H9 (cell line): ENCODE measurements at regions not wholly inside any gene's neighbourhood (a gene's known extent, or its start where the extent isn't known, plus 50 kb on each side); places are given as distances from the start of the nearest gene placed in this dataset.

Experiments used
- DNase-seq: peaks from one replicate; pipeline ENCODE4 v3.0.0-alpha.2; 2017
- H2AFZ ChIP-seq: one replicate; pipeline ENCODE4 v1.6.1; 2013; ENCODE audit warnings: mild to moderate bottlenecking, low read length, control low read depth, moderate library complexity
- H2AK5ac ChIP-seq: 2 replicates; pipeline ENCODE4 v1.6.1; 2013; ENCODE audit warnings: low read length, control low read depth, mixed read lengths; ENCODE audit not compliant: insufficient read length
- H2BK120ac ChIP-seq: one replicate; pipeline ENCODE4 v1.6.1; 2013; ENCODE audit warnings: low read depth, mild to moderate bottlenecking, low read length, control low read depth, inconsistent platforms; ENCODE audit not compliant: poor library complexity, severe bottlenecking
- H2BK12ac ChIP-seq: 2 replicates; pipeline ENCODE4 v1.6.1; 2013; ENCODE audit warnings: low read length, control low read depth, mixed read lengths, low read depth; ENCODE audit not compliant: insufficient read length
- H2BK15ac ChIP-seq: 2 replicates; pipeline ENCODE4 v1.6.1; 2013; ENCODE audit warnings: low read depth, low read length, control low read depth
- H2BK20ac ChIP-seq: one replicate; pipeline ENCODE4 v1.6.1; 2013; ENCODE audit warnings: low read depth, mild to moderate bottlenecking, low read length, control low read depth, inconsistent platforms; ENCODE audit not compliant: poor library complexity, severe bottlenecking
- H2BK5ac ChIP-seq: 2 replicates; pipeline ENCODE4 v1.6.1; 2013; ENCODE audit warnings: low read length, control low read depth, mixed read lengths; ENCODE audit not compliant: insufficient read length
- H3K14ac ChIP-seq: 2 replicates; pipeline ENCODE4 v1.6.1; 2013; ENCODE audit warnings: low read length, control low read depth; ENCODE audit not compliant: insufficient read depth
- H3K18ac ChIP-seq: 2 replicates; pipeline ENCODE4 v1.6.1; 2013; ENCODE audit warnings: low read depth, mild to moderate bottlenecking, mixed read lengths, low read length, control low read depth; ENCODE audit not compliant: insufficient read length
- H3K23ac ChIP-seq: 2 replicates; pipeline ENCODE4 v1.6.1; 2013; ENCODE audit warnings: low read length, control low read depth, mixed read lengths, low read depth; ENCODE audit not compliant: insufficient read length
- H3K23me2 ChIP-seq: 2 replicates; pipeline ENCODE4 v1.6.1; 2013; ENCODE audit warnings: low read depth, mild to moderate bottlenecking, mixed read lengths, low read length, control low read depth; ENCODE audit not compliant: insufficient read length, poor library complexity, severe bottlenecking
- H3K27ac ChIP-seq: 2 replicates; pipeline ENCODE4 v1.5.1; 2013; ENCODE audit warnings: low read length, control low read depth, mixed read lengths, low read depth; ENCODE audit not compliant: insufficient read length
- H3K27me3 ChIP-seq: 2 replicates; pipeline ENCODE4 v1.6.1; 2013; ENCODE audit warnings: low read length, control low read depth, inconsistent platforms; ENCODE audit not compliant: insufficient read depth
- H3K4ac ChIP-seq: 2 replicates; pipeline ENCODE4 v1.6.1; 2013; ENCODE audit warnings: low read depth, mild to moderate bottlenecking, control low read depth, inconsistent platforms, low read length, moderate library complexity
- H3K4me1 ChIP-seq: 2 replicates; pipeline ENCODE4 v1.6.1; 2013; ENCODE audit warnings: low read length, control low read depth, inconsistent platforms; ENCODE audit not compliant: insufficient read depth
- H3K4me2 ChIP-seq: 2 replicates; pipeline ENCODE4 v1.6.1; 2013; ENCODE audit warnings: low read length, control low read depth, mixed read lengths; ENCODE audit not compliant: insufficient read length, insufficient read depth
- H3K56ac ChIP-seq: 2 replicates; pipeline ENCODE4 v1.6.1; 2013; ENCODE audit warnings: low read depth, mild to moderate bottlenecking, mixed read lengths, low read length, control low read depth; ENCODE audit not compliant: insufficient read length
- H3K79me1 ChIP-seq: 2 replicates; pipeline ENCODE4 v1.6.1; 2013; ENCODE audit warnings: low read depth, mild to moderate bottlenecking, moderate library complexity, low read length, control low read depth, inconsistent platforms; ENCODE audit not compliant: insufficient read depth, poor library complexity, severe bottlenecking
- H3K79me2 ChIP-seq: 2 replicates; pipeline ENCODE4 v1.6.1; 2013; ENCODE audit warnings: low read length, control low read depth, inconsistent platforms; ENCODE audit not compliant: insufficient read depth
- H3K9ac ChIP-seq: 2 replicates; pipeline ENCODE4 v1.6.1; 2013; ENCODE audit warnings: low read length, control low read depth, mixed read lengths; ENCODE audit not compliant: insufficient read length; ENCODE audit errors: extremely low read depth
- H3K9me3 ChIP-seq: one replicate; pipeline ENCODE4 v1.6.1; 2013; ENCODE audit warnings: low read depth, low read length, inconsistent platforms; ENCODE audit not compliant: control insufficient read depth
- H3T11ph ChIP-seq: one replicate; pipeline ENCODE4 v1.6.1; 2013; ENCODE audit warnings: mild to moderate bottlenecking, low read length, control low read depth, inconsistent platforms
- H4K20me1 ChIP-seq: one replicate; pipeline ENCODE4 v1.6.1; 2013; ENCODE audit not compliant: control insufficient read depth, insufficient read length, insufficient read depth
- H4K5ac ChIP-seq: 2 replicates; pipeline ENCODE4 v1.6.1; 2013; ENCODE audit warnings: low read depth, mild to moderate bottlenecking, mixed read lengths, low read length, control low read depth; ENCODE audit not compliant: insufficient read length
- H4K8ac ChIP-seq: replicated peaks from 2 replicates; pipeline ENCODE4 v1.6.1; 2013; ENCODE audit warnings: low read length, control low read depth, mixed read lengths, low read depth; ENCODE audit not compliant: insufficient read length
- H4K91ac ChIP-seq: 2 replicates; pipeline ENCODE4 v1.6.1; 2013; ENCODE audit warnings: low read depth, mild to moderate bottlenecking, moderate library complexity, mixed read lengths, low read length, control low read depth; ENCODE audit not compliant: insufficient read length
- H3K27ac Mint-ChIP-seq, 3 experiments: 2 replicates in 2 of 3; 3 replicates in 1 of 3; pipeline ENCODE4 v1.8.0; 2020 to 2021; ENCODE audit warnings: mixed read lengths in 3 of 3, mild to moderate bottlenecking in 1 of 3, moderate library complexity in 1 of 3
- H3K27me3 Mint-ChIP-seq: 2 replicates; pipeline ENCODE4 v1.8.0; 2021; ENCODE audit warnings: low read depth, mild to moderate bottlenecking, moderate library complexity, mixed read lengths
- H3K36me3 Mint-ChIP-seq, 3 experiments: 2 replicates in 2 of 3; 3 replicates in 1 of 3; pipeline ENCODE4 v1.8.0; 2020 to 2021; ENCODE audit warnings: low read depth in 3 of 3, mixed read lengths in 3 of 3; ENCODE audit not compliant: insufficient read depth in 1 of 3
- H3K4me1 Mint-ChIP-seq, 2 experiments: 2 replicates each; pipeline ENCODE4 v1.8.0; 2020; ENCODE audit warnings: mixed read lengths in 2 of 2
- H3K4me3 Mint-ChIP-seq, 2 experiments: 2 replicates in 1 of 2; 3 replicates in 1 of 2; pipeline ENCODE4 v1.8.0; 2020 to 2021; ENCODE audit warnings: mild to moderate bottlenecking in 2 of 2, mixed read lengths in 2 of 2, moderate library complexity in 1 of 2
- H3K9me3 Mint-ChIP-seq, 2 experiments: 2 replicates in 1 of 2; 3 replicates in 1 of 2; pipeline ENCODE4 v1.8.0; 2020; ENCODE audit warnings: mild to moderate bottlenecking in 2 of 2, mixed read lengths in 2 of 2, moderate library complexity in 1 of 2
- CTCF ChIP-seq: fragments of 200-600 bp; sonication (generic); conservative IDR thresholded peaks from 3 replicates; pipeline ENCODE4 v1.8.0; 2021; ENCODE audit warnings: antibody characterized with exemption, mild to moderate bottlenecking

- no peak overlapping the region for H3K18ac ChIP-seq
- H4K91ac ChIP-seq = no peak overlapping the region
- H3K27ac Mint-ChIP-seq = no peak overlapping the region
- DNase-seq = no peak
- peaks cover 20 to 22% of the 10 kb centered on the region in 2 experiments; a peak in 4 of 5 replicates for H3K9me3 Mint-ChIP-seq
- no peaks in the 10 kb centered on the region for H3K27me3 ChIP-seq
- H3K27me3 Mint-ChIP-seq = no peaks in the 10 kb centered on the region
- no peaks in the 10 kb centered on the region for H3K9me3 ChIP-seq
- no peak overlapping the region for H4K8ac ChIP-seq
- H3K4me1 ChIP-seq = no peaks in the 10 kb centered on the region
- H3K4me1 Mint-ChIP-seq = no peaks in the 10 kb centered on the region
- no peak overlapping the region for H2AK5ac ChIP-seq
- no peaks in the 10 kb centered on the region for H3K23me2 ChIP-seq
- H2BK12ac ChIP-seq = no peak overlapping the region
- no peak overlapping the region for H3K9ac ChIP-seq
- no peak overlapping the region for H3K23ac ChIP-seq
- no peak overlapping the region for H3K4ac ChIP-seq
- no peaks in the 10 kb centered on the region for H3K79me1 ChIP-seq
- H2AFZ ChIP-seq = no peak overlapping the region
- no peak overlapping the region for H3K4me3 Mint-ChIP-seq
- H3K56ac ChIP-seq = no peak overlapping the region
- H4K5ac ChIP-seq = no peak overlapping the region
- H3K4me2 ChIP-seq = no peak overlapping the region
- H3K79me2 ChIP-seq = no peaks in the 10 kb centered on the region
- H3K36me3 Mint-ChIP-seq = peaks cover 0 to 10% (median 5%) of the 10 kb centered on the region in 3 experiments; a peak in 2 of 7 replicates
- H2BK20ac ChIP-seq = no peak overlapping the region
- no peak overlapping the region for H2BK120ac ChIP-seq
- H3K27ac ChIP-seq = no peak overlapping the region
- no peak overlapping the region for H2BK15ac ChIP-seq
- no peak overlapping the region for H2BK5ac ChIP-seq
- no peaks in the 10 kb centered on the region for H4K20me1 ChIP-seq
- H3K14ac ChIP-seq = no peak overlapping the region
- H3T11ph ChIP-seq = no peak overlapping the region
- TF ChIP-seq CTCF = no peak
These were observed 54.6 kb upstream of the DEPDC1 start for GRCh38 chr1:68551459-68551858.
